Liver (tissue), 8 donors: ENCODE measurements at regions not wholly inside any gene's neighbourhood (a gene's known extent, or its start where the extent isn't known, plus 50 kb on each side); places are given as distances from the start of the nearest gene placed in this dataset.

Source experiments
- DNase-seq: peaks from one replicate; pipeline ENCODE4 v3.0.0-alpha.2; 2017; ENCODE audit warnings: low spot score
- H3K27ac ChIP-seq, 2 donors: one replicate each; pipeline ENCODE4 v1.7.0; 2013; ENCODE audit warnings: inconsistent platforms in 2 of 2, low read length in 2 of 2, control low read depth in 1 of 2, low read depth in 1 of 2, mild to moderate bottlenecking in 1 of 2
- H3K27me3 ChIP-seq, 4 donors: one replicate each; pipeline versions ENCODE4 v1.6.1 to v1.7.0; 2013; ENCODE audit warnings: low read length in 3 of 4, inconsistent platforms in 1 of 4, mild to moderate bottlenecking in 1 of 4, moderate library complexity in 1 of 4; ENCODE audit not compliant: control insufficient read depth in 4 of 4, insufficient read depth in 4 of 4
- H3K36me3 ChIP-seq, 4 donors: one replicate each; pipeline versions ENCODE4 v1.6.1 to v1.7.0; 2013; ENCODE audit warnings: low read length in 3 of 4, mild to moderate bottlenecking in 3 of 4, low read depth in 1 of 4, moderate library complexity in 1 of 4; ENCODE audit not compliant: control insufficient read depth in 4 of 4, insufficient read depth in 3 of 4
- H3K4me1 ChIP-seq, 4 donors: one replicate each; pipeline versions ENCODE4 v1.6.1 to v1.7.0; 2013; ENCODE audit warnings: low read length in 3 of 4, mild to moderate bottlenecking in 3 of 4, moderate library complexity in 1 of 4; ENCODE audit not compliant: control insufficient read depth in 4 of 4, insufficient read depth in 4 of 4
- H3K4me3 ChIP-seq, 3 donors: one replicate each; pipeline versions ENCODE4 v1.6.1 to v1.7.0; 2013; ENCODE audit warnings: low read length in 3 of 3, control low read depth in 1 of 3, low read depth in 1 of 3, mild to moderate bottlenecking in 1 of 3
- H3K9ac ChIP-seq, 2 donors: one replicate each; pipeline ENCODE4 v1.7.0; 2013; ENCODE audit warnings: low read length in 2 of 2, mild to moderate bottlenecking in 2 of 2, moderate library complexity in 2 of 2, control low read depth in 1 of 2, low read depth in 1 of 2
- H3K9me3 ChIP-seq, 4 donors: one replicate each; pipeline versions ENCODE4 v1.6.1 to v1.7.0; 2013; ENCODE audit warnings: low read length in 3 of 4; ENCODE audit not compliant: control insufficient read depth in 4 of 4
- EGR1 ChIP-seq, 2 donors: IDR thresholded peaks; 2 replicates each; pipeline ENCODE4 v1.6.1; 2016 to 2018; ENCODE audit warnings: antibody characterized with exemption in 2 of 2, low read depth in 2 of 2
- FOXA1 ChIP-seq: IDR thresholded peaks from 2 replicates; pipeline ENCODE4 v1.6.1; 2016; ENCODE audit warnings: antibody characterized with exemption
- FOXA2 ChIP-seq: IDR thresholded peaks from 2 replicates; pipeline ENCODE4 v1.6.1; 2016; ENCODE audit warnings: antibody characterized with exemption
- GABPA ChIP-seq, 2 donors: IDR thresholded peaks in 1 of 2; conservative IDR thresholded peaks in 1 of 2; 2 replicates each; pipeline ENCODE4 v1.6.1; 2016; ENCODE audit warnings: antibody characterized with exemption in 2 of 2, mild to moderate bottlenecking in 1 of 2, moderate library complexity in 1 of 2
- HNF4A ChIP-seq, 2 donors: conservative IDR thresholded peaks; 2 replicates each; pipeline ENCODE4 v1.6.1; 2016; ENCODE audit warnings: antibody characterized with exemption in 2 of 2, mild to moderate bottlenecking in 2 of 2
- HNF4G ChIP-seq: IDR thresholded peaks from 2 replicates; pipeline ENCODE4 v1.6.1; 2016; ENCODE audit warnings: antibody characterized with exemption
- JUND ChIP-seq, 2 donors: IDR thresholded peaks; 2 replicates each; pipeline ENCODE4 v1.6.1; 2016; ENCODE audit warnings: antibody characterized with exemption in 2 of 2
- NR2F2 ChIP-seq: IDR thresholded peaks from 2 replicates; pipeline ENCODE4 v1.6.1; 2016; ENCODE audit warnings: antibody characterized with exemption
- RAD21 ChIP-seq, 2 donors: IDR thresholded peaks; 2 replicates each; pipeline ENCODE4 v1.6.1; 2016; ENCODE audit warnings: antibody characterized with exemption in 2 of 2, mild to moderate bottlenecking in 2 of 2
- RXRA ChIP-seq, 2 donors: IDR thresholded peaks; 2 replicates each; pipeline ENCODE4 v1.6.1; 2017 to 2018; ENCODE audit warnings: antibody characterized with exemption in 2 of 2, mild to moderate bottlenecking in 1 of 2
- SP1 ChIP-seq: IDR thresholded peaks from 2 replicates; pipeline ENCODE4 v1.6.1; 2018; ENCODE audit warnings: antibody characterized with exemption, mild to moderate bottlenecking
- TAF1 ChIP-seq: conservative IDR thresholded peaks from 2 replicates; pipeline ENCODE4 v1.6.1; 2016; ENCODE audit warnings: antibody characterized with exemption, mild to moderate bottlenecking
- YY1 ChIP-seq: IDR thresholded peaks from 2 replicates; pipeline ENCODE4 v1.6.1; 2016; ENCODE audit warnings: antibody characterized with exemption, mild to moderate bottlenecking
- WGBS: extraction: QIAGEN DNeasy Blood & Tissue Kit; methylation state at CpG from one replicate; pipeline ENCODE4 v1.1.7; 2013; 5-methylcytosine and 5-hydroxymethylcytosine counted together
- TF ChIP-seq, protein P1 (sequence below): IDR thresholded peaks from 2 replicates; pipeline ENCODE4 v1.6.1; 2016; ENCODE audit warnings: antibody characterized with exemption
- TF ChIP-seq, protein P2 (sequence below): IDR thresholded peaks from 2 replicates; pipeline ENCODE4 v1.6.1; 2016; ENCODE audit warnings: antibody characterized with exemption
- TF ChIP-seq, protein P3 (sequence below): IDR thresholded peaks from 2 replicates; pipeline ENCODE4 v1.6.1; 2016; ENCODE audit warnings: antibody characterized with exemption
- TF ChIP-seq, protein P4 (sequence below): IDR thresholded peaks from 2 replicates; pipeline ENCODE4 v1.6.1; 2016; ENCODE audit warnings: antibody characterized with exemption, mild to moderate bottlenecking
- TF ChIP-seq, protein P5 (sequence below): fragments of 150-350 bp; IDR thresholded peaks from 2 replicates; pipeline ENCODE4 v1.5.1; 2017; ENCODE audit warnings: improper control_type of control experiment, low read depth, low read length; ENCODE audit not compliant: missing input control
- donor health status: healthy.
- donor health status: healthy.
- donor health status: healthy.
- donor health status: healthy.
- donor health status: healthy.

DNA sequence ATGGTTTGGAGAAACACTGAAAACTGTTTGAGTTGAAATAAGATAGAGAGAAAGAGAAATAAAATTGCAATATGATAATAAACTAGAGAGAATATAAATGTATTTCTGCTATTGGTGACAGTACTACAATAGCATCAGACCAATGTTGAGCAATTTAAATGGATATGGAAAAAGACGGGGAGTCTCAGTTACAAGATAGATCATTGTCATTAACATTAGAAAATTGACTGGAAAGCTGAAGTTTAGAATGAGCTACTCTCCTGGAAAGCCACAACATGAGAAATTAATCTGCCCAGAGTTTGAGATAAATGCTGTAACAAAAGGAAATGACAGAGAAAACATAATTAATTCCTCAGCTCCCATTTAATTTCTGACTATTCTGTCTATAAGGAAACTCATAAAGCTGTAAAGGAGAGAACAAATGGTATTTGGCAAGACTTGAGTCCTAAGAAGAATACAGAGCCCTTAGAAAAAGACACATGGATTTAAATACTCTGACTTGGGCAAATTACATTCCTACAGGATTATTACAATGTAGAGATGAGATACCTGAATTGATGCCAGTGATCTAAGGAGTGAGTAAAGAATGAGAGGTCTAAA is 624.5 kb upstream of the CHD1 start:
- Histone ChIP-seq H3K4me3 (no peak overlapping the region), H3K9me3 (no peaks in the 10 kb centered on the region), H3K27ac (no peak overlapping the region), H3K9ac (no peak overlapping the region), H3K36me3 (no peaks in the 10 kb centered on the region), H3K27me3 (no peaks in the 10 kb centered on the region), H3K4me1 (no peaks in the 10 kb centered on the region)
- TF ChIP-seq JUND (IDR thresholded peaks at IDR 0.05) (no peak), NR2F2 (no peak), EGR1 (IDR thresholded peaks at IDR 0.05; ENCODE audit: low read depth in 2 of 2) (no peak), TAF1 (no peak), RAD21 (IDR thresholded peaks at IDR 0.05) (no peak), FOXA2 (no peak), YY1 (no peak), RXRA (IDR thresholded peaks at IDR 0.05) (no peak), HNF4A (conservative IDR thresholded peaks at IDR 0.05) (no peak), FOXA1 (no peak), HNF4G (no peak), GABPA (IDR thresholded peaks at IDR 0.05 in 1 of 2, conservative IDR thresholded peaks at IDR 0.05 in 1 of 2) (no peak), SP1 (no peak)
- TF ChIP-seq, protein P1, sequence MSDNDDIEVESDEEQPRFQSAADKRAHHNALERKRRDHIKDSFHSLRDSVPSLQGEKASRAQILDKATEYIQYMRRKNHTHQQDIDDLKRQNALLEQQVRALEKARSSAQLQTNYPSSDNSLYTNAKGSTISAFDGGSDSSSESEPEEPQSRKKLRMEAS = no peak
- TF ChIP-seq, protein P2, sequence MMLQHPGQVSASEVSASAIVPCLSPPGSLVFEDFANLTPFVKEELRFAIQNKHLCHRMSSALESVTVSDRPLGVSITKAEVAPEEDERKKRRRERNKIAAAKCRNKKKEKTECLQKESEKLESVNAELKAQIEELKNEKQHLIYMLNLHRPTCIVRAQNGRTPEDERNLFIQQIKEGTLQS = no peak
- TF ChIP-seq, protein P3, sequence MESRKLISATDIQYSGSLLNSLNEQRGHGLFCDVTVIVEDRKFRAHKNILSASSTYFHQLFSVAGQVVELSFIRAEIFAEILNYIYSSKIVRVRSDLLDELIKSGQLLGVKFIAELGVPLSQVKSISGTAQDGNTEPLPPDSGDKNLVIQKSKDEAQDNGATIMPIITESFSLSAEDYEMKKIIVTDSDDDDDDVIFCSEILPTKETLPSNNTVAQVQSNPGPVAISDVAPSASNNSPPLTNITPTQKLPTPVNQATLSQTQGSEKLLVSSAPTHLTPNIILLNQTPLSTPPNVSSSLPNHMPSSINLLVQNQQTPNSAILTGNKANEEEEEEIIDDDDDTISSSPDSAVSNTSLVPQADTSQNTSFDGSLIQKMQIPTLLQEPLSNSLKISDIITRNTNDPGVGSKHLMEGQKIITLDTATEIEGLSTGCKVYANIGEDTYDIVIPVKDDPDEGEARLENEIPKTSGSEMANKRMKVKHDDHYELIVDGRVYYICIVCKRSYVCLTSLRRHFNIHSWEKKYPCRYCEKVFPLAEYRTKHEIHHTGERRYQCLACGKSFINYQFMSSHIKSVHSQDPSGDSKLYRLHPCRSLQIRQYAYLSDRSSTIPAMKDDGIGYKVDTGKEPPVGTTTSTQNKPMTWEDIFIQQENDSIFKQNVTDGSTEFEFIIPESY = no peak
- no peak for DNase-seq
- WGBS = 76% methylated on average over 1 of the region's 1 CpG

DNA sequence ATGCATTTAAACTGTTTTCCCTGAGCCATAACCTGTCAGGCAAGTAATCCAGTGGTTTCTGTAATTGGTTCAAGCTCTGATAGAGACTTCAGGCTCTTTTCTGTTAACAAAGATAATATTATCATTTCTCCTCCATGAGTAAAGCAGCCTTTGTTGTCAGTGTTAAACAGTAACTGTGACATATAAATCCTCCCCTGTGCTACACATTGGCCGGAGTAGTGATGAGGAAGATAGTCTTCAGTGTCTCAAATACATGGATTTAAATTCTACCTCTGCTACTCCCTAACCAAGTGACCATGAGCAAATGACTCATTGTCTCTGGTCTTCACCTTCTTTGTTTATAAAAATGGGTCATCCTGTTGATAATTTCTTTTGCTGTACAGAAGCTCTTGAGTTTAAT is 615.5 kb upstream of the CHD1 start:
- 43% methylated on average over 1 of the region's 1 CpG for WGBS

More for the DNA sequence above, 615.5 kb upstream of the CHD1 start:
- no peaks in the 10 kb centered on the region for H3K4me1 ChIP-seq
- no peak for TF ChIP-seq HNF4A (conservative IDR thresholded peaks at IDR 0.05)
- TF ChIP-seq RXRA (IDR thresholded peaks at IDR 0.05) = no peak
- no peak for TF ChIP-seq YY1
- TF ChIP-seq SP1 = no peak
- TF ChIP-seq, protein P3 = no peak
- no peak for TF ChIP-seq TAF1
- no peak for TF ChIP-seq RAD21 (IDR thresholded peaks at IDR 0.05)
- TF ChIP-seq, protein P4, sequence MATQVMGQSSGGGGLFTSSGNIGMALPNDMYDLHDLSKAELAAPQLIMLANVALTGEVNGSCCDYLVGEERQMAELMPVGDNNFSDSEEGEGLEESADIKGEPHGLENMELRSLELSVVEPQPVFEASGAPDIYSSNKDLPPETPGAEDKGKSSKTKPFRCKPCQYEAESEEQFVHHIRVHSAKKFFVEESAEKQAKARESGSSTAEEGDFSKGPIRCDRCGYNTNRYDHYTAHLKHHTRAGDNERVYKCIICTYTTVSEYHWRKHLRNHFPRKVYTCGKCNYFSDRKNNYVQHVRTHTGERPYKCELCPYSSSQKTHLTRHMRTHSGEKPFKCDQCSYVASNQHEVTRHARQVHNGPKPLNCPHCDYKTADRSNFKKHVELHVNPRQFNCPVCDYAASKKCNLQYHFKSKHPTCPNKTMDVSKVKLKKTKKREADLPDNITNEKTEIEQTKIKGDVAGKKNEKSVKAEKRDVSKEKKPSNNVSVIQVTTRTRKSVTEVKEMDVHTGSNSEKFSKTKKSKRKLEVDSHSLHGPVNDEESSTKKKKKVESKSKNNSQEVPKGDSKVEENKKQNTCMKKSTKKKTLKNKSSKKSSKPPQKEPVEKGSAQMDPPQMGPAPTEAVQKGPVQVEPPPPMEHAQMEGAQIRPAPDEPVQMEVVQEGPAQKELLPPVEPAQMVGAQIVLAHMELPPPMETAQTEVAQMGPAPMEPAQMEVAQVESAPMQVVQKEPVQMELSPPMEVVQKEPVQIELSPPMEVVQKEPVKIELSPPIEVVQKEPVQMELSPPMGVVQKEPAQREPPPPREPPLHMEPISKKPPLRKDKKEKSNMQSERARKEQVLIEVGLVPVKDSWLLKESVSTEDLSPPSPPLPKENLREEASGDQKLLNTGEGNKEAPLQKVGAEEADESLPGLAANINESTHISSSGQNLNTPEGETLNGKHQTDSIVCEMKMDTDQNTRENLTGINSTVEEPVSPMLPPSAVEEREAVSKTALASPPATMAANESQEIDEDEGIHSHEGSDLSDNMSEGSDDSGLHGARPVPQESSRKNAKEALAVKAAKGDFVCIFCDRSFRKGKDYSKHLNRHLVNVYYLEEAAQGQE = no peak
- no peak for TF ChIP-seq JUND (IDR thresholded peaks at IDR 0.05)
- TF ChIP-seq, protein P1 = no peak
- no peak for TF ChIP-seq HNF4G
- TF ChIP-seq FOXA1 = no peak
- no peak for TF ChIP-seq NR2F2
- TF ChIP-seq, protein P5, sequence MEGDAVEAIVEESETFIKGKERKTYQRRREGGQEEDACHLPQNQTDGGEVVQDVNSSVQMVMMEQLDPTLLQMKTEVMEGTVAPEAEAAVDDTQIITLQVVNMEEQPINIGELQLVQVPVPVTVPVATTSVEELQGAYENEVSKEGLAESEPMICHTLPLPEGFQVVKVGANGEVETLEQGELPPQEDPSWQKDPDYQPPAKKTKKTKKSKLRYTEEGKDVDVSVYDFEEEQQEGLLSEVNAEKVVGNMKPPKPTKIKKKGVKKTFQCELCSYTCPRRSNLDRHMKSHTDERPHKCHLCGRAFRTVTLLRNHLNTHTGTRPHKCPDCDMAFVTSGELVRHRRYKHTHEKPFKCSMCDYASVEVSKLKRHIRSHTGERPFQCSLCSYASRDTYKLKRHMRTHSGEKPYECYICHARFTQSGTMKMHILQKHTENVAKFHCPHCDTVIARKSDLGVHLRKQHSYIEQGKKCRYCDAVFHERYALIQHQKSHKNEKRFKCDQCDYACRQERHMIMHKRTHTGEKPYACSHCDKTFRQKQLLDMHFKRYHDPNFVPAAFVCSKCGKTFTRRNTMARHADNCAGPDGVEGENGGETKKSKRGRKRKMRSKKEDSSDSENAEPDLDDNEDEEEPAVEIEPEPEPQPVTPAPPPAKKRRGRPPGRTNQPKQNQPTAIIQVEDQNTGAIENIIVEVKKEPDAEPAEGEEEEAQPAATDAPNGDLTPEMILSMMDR = no peak
- no peak for TF ChIP-seq GABPA (IDR thresholded peaks at IDR 0.05 in 1 of 2, conservative IDR thresholded peaks at IDR 0.05 in 1 of 2)
- no peak for TF ChIP-seq EGR1 (IDR thresholded peaks at IDR 0.05; ENCODE audit: low read depth in 2 of 2)
- no peak for TF ChIP-seq FOXA2
- TF ChIP-seq, protein P2 = no peak
- no peaks in the 10 kb centered on the region for H3K27me3 ChIP-seq
- no peak overlapping the region for H3K27ac ChIP-seq
- H3K9ac ChIP-seq = no peak overlapping the region
- no peak overlapping the region for H3K4me3 ChIP-seq
- no peak for DNase-seq
- no peaks in the 10 kb centered on the region for H3K9me3 ChIP-seq
- H3K36me3 ChIP-seq = no peaks in the 10 kb centered on the region
